GM12878 (cell line): ENCODE measurements at regions not wholly inside any gene's neighbourhood (a gene's known extent, or its start where the extent isn't known, plus 50 kb on each side); places are given as distances from the start of the nearest gene placed in this dataset.
A peak's percentile ranks its signal among the peaks of the same experiment; 100 is the strongest.
"Not testable (repeated sequence)": the region's sequence is repeated elsewhere in the genome, so short reads cannot be mapped to it uniquely, and the experiment has no call there.

Experiments used
- ATAC-seq: fragments of 200-7000 bp; cut with Tn5 transposase; 3 replicates; pipeline ENCODE4 v1.9.1; 2020; ENCODE audit warnings: mild to moderate bottlenecking, moderate library complexity
- BruUV-seq: library from RNA; stranded (reverse); fragments of 400-500 nt; replicated peaks from 2 replicates; lab custom pipeline; 2021; lab: Mats Ljungman, UMichigan
- CTCF ChIA-PET: fragments of 300-600 bp; sonication (Branson Sonifier 250); formaldehyde crosslinking; extraction: SDS; loops from one replicate; lab custom pipeline; 2021; ENCODE audit warnings: inconsistent platforms; lab: Yijun Ruan, JAX
- POLR2A ChIA-PET: fragments of 350-600 bp; formaldehyde crosslinking; extraction: SDS; loops from one replicate; lab custom pipeline; 2021; ENCODE audit warnings: inconsistent platforms; lab: Charles Lee
- RAD21 ChIA-PET: fragments of 300-600 bp; sonication (Branson Sonifier 250); formaldehyde crosslinking; loops from one replicate; lab custom pipeline; 2023; ENCODE audit warnings: antibody characterized with exemption; ENCODE audit not compliant: unreplicated experiment; lab: Charles Lee
- SMC1A ChIA-PET: fragments of 300-600 bp; sonication (Branson Sonifier 250); formaldehyde crosslinking; loops from one replicate; lab custom pipeline; 2023; ENCODE audit not compliant: unreplicated experiment, uncharacterized antibody; lab: Charles Lee
- DNase-seq: peaks from one replicate; pipeline ENCODE4 v3.0.0-alpha.2; 2011; ENCODE audit warnings: low read depth, low spot score
- FAIRE-seq: peaks from 3 replicates; lab custom pipeline; 2011; peaks lifted over from hg19 to GRCh38; lab: Jason Lieb, UNC
- H2AFZ ChIP-seq: 2 replicates; pipeline ENCODE4 v1.6.0; 2011; ENCODE audit warnings: low read depth, low read length, control low read depth; ENCODE audit not compliant: control insufficient read depth
- H3K27ac ChIP-seq: 2 replicates; pipeline ENCODE4 v1.5.1; 2011; ENCODE audit warnings: control low read depth; ENCODE audit not compliant: control insufficient read depth, insufficient read depth
- H3K27me3 ChIP-seq, 2 experiments: replicated peaks in 1 of 2; 2 replicates each; pipeline versions ENCODE4 v1.6.0 to v1.6.1; 2011; ENCODE audit warnings: low read length in 1 of 2; ENCODE audit not compliant: control insufficient read depth in 2 of 2, insufficient read depth in 2 of 2
- H3K36me3 ChIP-seq, 2 experiments: 2 replicates each; pipeline ENCODE4 v1.5.1; 2011; ENCODE audit warnings: low read length in 1 of 2; ENCODE audit not compliant: control insufficient read depth in 2 of 2, insufficient read depth in 2 of 2
- H3K4me1 ChIP-seq: 2 replicates; pipeline ENCODE4 v1.6.1; 2011; ENCODE audit warnings: mild to moderate bottlenecking, low read length, moderate library complexity, mixed read lengths; ENCODE audit not compliant: control insufficient read depth, insufficient read depth
- H3K4me2 ChIP-seq: 2 replicates; pipeline ENCODE4 v1.6.0; 2011; ENCODE audit warnings: control low read depth; ENCODE audit not compliant: control insufficient read depth, insufficient read depth
- H3K4me3 ChIP-seq: fragments of 200-600 bp; sonication (generic); 2 replicates; pipeline ENCODE4 v1.5.1; 2016
- H3K79me2 ChIP-seq: 2 replicates; pipeline ENCODE4 v1.6.0; 2011; ENCODE audit warnings: low read length; ENCODE audit not compliant: control insufficient read depth, insufficient read depth
- H3K9ac ChIP-seq: 2 replicates; pipeline ENCODE4 v1.8.0; 2011; ENCODE audit warnings: low read length, control low read depth, mixed read lengths; ENCODE audit not compliant: control insufficient read depth, insufficient read depth
- H3K9me3 ChIP-seq: replicated peaks from 3 replicates; pipeline ENCODE4 v1.5.1; 2011; ENCODE audit warnings: mild to moderate bottlenecking, low read length; ENCODE audit not compliant: control insufficient read depth, insufficient read depth
- H4K20me1 ChIP-seq: 2 replicates; pipeline ENCODE4 v1.6.0; 2011; ENCODE audit not compliant: control insufficient read depth, insufficient read depth
- WGBS: methylation state at CpG from one replicate; pipeline ENCODE4 v1.1.6; 2016; ENCODE audit warnings: low lambda C conversion rate; ENCODE audit not compliant: insufficient replicate concordance, insufficient coverage; ENCODE audit errors: missing lambda C conversion rate; 5-methylcytosine and 5-hydroxymethylcytosine counted together
- in situ Hi-C: fragments of 300-500 bp; cut with MboI; formaldehyde crosslinking; loops from 9 replicates; pipeline ENCODE4 v1.14.3; 2018; ENCODE audit warnings: mixed read lengths
- intact Hi-C: fragments of 100-400 bp; cut with micrococcal nuclease; formaldehyde crosslinking; loops from one replicate; pipeline ENCODE4 v1.14.2; 2022; ENCODE audit not compliant: unreplicated experiment

DNA sequence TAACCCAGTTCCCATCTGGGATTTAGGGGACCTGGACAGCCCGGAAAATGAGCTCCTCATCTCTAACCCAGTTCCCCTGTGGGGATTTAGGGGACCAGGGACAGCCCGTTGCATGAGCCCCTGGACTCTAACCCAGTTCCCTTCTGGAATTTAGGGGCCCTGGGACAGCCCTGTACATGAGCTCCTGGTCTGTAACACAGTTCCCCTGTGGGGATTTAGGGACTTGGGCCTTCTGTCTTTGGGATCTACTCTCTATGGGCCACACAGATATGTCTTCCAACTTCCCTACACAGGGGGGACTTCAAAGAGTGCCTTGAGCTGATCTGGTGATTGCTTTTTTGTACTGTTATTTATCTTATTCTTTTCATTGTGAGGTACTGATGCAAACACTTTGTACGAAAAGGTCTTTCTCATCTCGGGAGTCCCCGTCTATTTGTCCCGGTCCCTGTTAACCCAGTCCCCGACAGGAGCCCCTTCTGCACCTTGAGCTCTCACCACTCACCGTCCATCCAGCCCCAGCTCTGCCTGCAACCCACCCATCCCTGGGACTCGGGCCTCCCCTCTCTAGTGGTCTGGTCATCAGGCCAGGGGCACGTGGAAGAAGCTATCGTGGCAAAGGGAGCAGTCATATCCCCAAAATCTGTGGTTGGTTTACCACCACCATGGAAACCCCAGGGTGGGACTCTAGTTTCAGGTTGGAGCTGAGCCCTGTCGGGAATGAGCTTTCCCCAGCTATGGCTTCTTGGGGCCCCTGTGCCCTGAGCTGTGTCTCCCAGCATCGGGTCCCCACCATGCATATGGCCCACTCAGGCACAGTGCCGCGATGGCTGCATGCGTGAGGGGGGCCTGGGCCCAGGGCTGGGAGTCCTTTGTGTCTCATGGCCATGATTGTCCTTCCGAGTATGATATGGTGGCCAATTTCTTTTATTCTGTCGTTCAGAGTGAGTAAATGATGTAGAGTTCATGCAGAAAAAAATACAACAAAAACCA, 270.4 kb upstream of the PLCXD1 start:
- H3K9me3 ChIP-seq, H3K4me3 ChIP-seq, H2AFZ ChIP-seq, in situ Hi-C loops, H3K27ac ChIP-seq, SMC1A ChIA-PET, POLR2A ChIA-PET, H4K20me1 ChIP-seq, H3K9ac ChIP-seq, H3K36me3 ChIP-seq, intact Hi-C loops, DNase-seq, FAIRE-seq, H3K4me2 ChIP-seq, H3K27me3 ChIP-seq, CTCF ChIA-PET, H3K4me1 ChIP-seq, RAD21 ChIA-PET, BruUV-seq, H3K79me2 ChIP-seq: not testable (repeated sequence)
- peak; percentile 22; the same call in 2 of the 3 replicates for ATAC-seq
- WGBS = 65% methylated on average over 2 of the region's 18 CpGs

DNA sequence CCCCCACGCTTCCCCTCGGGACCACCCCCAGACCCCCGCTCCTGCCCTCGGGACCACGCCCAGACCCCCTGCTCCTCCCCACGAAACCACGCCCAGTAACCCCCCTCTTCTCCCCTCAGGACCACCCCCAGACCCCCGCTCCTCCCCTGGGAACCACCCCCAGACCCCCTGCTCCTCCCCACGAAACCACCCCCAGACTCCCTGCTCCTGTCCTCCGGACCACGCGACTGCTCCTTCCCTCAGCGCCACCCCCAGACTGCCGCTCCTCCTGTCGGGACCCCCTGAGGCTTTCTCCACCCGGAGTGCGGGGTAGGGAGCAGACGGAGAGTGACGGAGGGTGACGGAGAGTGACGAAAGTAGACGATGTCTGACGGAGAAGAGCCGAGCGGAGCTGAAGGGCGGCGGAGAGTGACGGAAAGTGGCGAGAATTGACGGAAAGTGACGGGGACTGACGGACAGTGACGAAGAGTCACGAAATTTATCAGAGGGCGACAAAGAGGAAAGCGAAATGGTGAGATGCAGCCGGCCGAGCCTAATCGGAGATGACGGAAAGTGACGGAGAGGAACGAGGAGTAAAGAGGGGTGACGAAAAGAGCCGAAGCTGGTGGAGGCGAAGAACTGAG, 267.2 kb upstream of the PLCXD1 start:
- DNase-seq, H3K79me2 ChIP-seq, POLR2A ChIA-PET, SMC1A ChIA-PET, FAIRE-seq, H3K9me3 ChIP-seq, H3K36me3 ChIP-seq, H3K4me3 ChIP-seq, RAD21 ChIA-PET, ATAC-seq, H4K20me1 ChIP-seq, H3K9ac ChIP-seq, H3K27ac ChIP-seq, intact Hi-C loops, H2AFZ ChIP-seq, in situ Hi-C loops, CTCF ChIA-PET, H3K4me2 ChIP-seq, BruUV-seq, H3K4me1 ChIP-seq, H3K27me3 ChIP-seq: not testable (repeated sequence)
- 47% methylated on average over 10 of the region's 45 CpGs for WGBS

DNA sequence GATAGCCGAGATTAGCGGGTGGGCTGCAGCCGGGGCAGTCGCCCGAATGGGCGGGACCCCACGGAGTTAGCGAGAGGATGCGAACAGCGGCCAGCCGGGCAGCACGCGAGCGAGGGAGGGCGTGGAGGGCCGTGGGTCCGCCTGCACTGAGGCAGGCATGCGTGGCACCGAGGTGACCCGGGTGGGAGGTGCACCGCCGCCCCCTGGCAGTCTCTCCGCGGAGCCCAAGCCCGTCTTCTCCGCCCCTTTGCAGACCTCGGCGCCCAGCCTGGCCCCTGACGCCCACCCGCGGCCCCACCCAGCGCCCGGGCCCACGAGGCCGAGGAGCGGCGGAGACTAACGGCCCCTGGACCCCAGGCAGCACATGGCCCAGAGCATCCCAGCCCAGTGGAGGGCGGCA, 266.7 kb upstream of the PLCXD1 start:
- H3K4me3 ChIP-seq, H3K27me3 ChIP-seq, H3K4me1 ChIP-seq, H3K36me3 ChIP-seq, DNase-seq, FAIRE-seq, H3K4me2 ChIP-seq, H3K9ac ChIP-seq, H3K9me3 ChIP-seq, SMC1A ChIA-PET, BruUV-seq, CTCF ChIA-PET, H2AFZ ChIP-seq, POLR2A ChIA-PET, H4K20me1 ChIP-seq, H3K27ac ChIP-seq, ATAC-seq, in situ Hi-C loops, RAD21 ChIA-PET, H3K79me2 ChIP-seq, intact Hi-C loops: not testable (repeated sequence)
- 36% methylated on average over 6 of the region's 39 CpGs for WGBS
